Large intestine (tissue), 3 donors: ENCODE measurements at regions not wholly inside any gene's neighbourhood (a gene's known extent, or its start where the extent isn't known, plus 50 kb on each side); places are given as distances from the start of the nearest gene placed in this dataset.

ENCODE experiments used
- DNase-seq, 2 donors: peaks; one replicate each; pipeline versions ENCODE4 v3.0.0 to v3.0.0-alpha.2; 2013
- H3K27ac ChIP-seq: one replicate; pipeline ENCODE4 v1.5.1; 2013; ENCODE audit warnings: low read length
- H3K27me3 ChIP-seq: 2 replicates; pipeline ENCODE4 v1.6.1; 2013; ENCODE audit warnings: low read length; ENCODE audit not compliant: control insufficient read depth, insufficient read depth
- H3K36me3 ChIP-seq: 2 replicates; pipeline ENCODE4 v1.6.1; 2013; ENCODE audit warnings: low read length; ENCODE audit not compliant: control insufficient read depth, insufficient read depth
- H3K4me1 ChIP-seq: one replicate; pipeline ENCODE4 v1.6.1; 2013; ENCODE audit warnings: low read length; ENCODE audit not compliant: control insufficient read depth, insufficient read depth
- H3K4me3 ChIP-seq: one replicate; pipeline ENCODE4 v1.5.1; 2013; ENCODE audit warnings: low read length
- H3K9me3 ChIP-seq: one replicate; pipeline ENCODE4 v1.6.1; 2013; ENCODE audit warnings: mild to moderate bottlenecking, low read depth, low read length, moderate library complexity; ENCODE audit not compliant: control insufficient read depth
- WGBS: methylation state at CpG from one replicate; pipeline ENCODE4 v1.1.5; 2013; ENCODE audit warnings: low lambda C conversion rate; ENCODE audit not compliant: insufficient coverage; 5-methylcytosine and 5-hydroxymethylcytosine counted together

GRCh38 chr10:83397806-83398205 is 741.5 kb upstream of the GHITM start:
- H3K4me1 ChIP-seq = no peaks in the 10 kb centered on the region
- WGBS = 100% methylated on average over 1 of the region's 1 CpG

GRCh38 chr10:83410570-83410969 is 728.7 kb upstream of the GHITM start:
- Histone ChIP-seq H3K4me3 (no peak overlapping the region), H3K4me1 (no peaks in the 10 kb centered on the region), H3K27ac (no peak overlapping the region), H3K36me3 (no peaks in the 10 kb centered on the region), H3K9me3 (no peaks in the 10 kb centered on the region), H3K27me3 (no peaks in the 10 kb centered on the region)
- no peak for DNase-seq
- WGBS = 75% methylated on average over 2 of the region's 2 CpGs

More at GRCh38 chr10:83397806-83398205, 741.5 kb upstream of the GHITM start:
- no peaks in the 10 kb centered on the region for H3K9me3 ChIP-seq
- DNase-seq = no peak
- no peaks in the 10 kb centered on the region for H3K36me3 ChIP-seq
- no peak overlapping the region for H3K4me3 ChIP-seq
- no peaks in the 10 kb centered on the region for H3K27me3 ChIP-seq
- no peak overlapping the region for H3K27ac ChIP-seq

GRCh38 chr10:83425306-83425705 is 714.0 kb upstream of the GHITM start:
- Histone ChIP-seq H3K4me1 (no peaks in the 10 kb centered on the region), H3K27me3 (no peaks in the 10 kb centered on the region), H3K36me3 (no peaks in the 10 kb centered on the region), H3K27ac (no peak overlapping the region), H3K4me3 (no peak overlapping the region), H3K9me3 (no peaks in the 10 kb centered on the region)
- WGBS = no CpG with 5 or more reads among the region's 2 CpGs
- no peak for DNase-seq

- H3K9me3 ChIP-seq = no peaks in the 10 kb centered on the region
- no peak overlapping the region for H3K4me3 ChIP-seq
- H3K4me1 ChIP-seq = no peaks in the 10 kb centered on the region
- H3K27ac ChIP-seq = no peak overlapping the region
- WGBS = no CpG with 5 or more reads among the region's 4 CpGs
- DNase-seq = no peak
- H3K27me3 ChIP-seq = no peaks in the 10 kb centered on the region
- H3K36me3 ChIP-seq = no peaks in the 10 kb centered on the region
Observed at GRCh38 chr10:83427101-83427500, 712.2 kb upstream of the GHITM start.

- Histone ChIP-seq H3K36me3 (no peaks in the 10 kb centered on the region), H3K4me3 (no peak overlapping the region), H3K27ac (no peak overlapping the region), H3K4me1 (no peaks in the 10 kb centered on the region), H3K27me3 (no peaks in the 10 kb centered on the region), H3K9me3 (no peaks in the 10 kb centered on the region)
- DNase-seq = no peak
- WGBS = 80% methylated on average over 1 of the region's 8 CpGs
Observed at GRCh38 chr10:83432261-83433045, 706.9 kb upstream of the GHITM start.

GRCh38 chr10:83433705-83434104 is 705.6 kb upstream of the GHITM start:
- H3K36me3 ChIP-seq = no peaks in the 10 kb centered on the region
- WGBS = 40% methylated on average over 1 of the region's 4 CpGs
- no peaks in the 10 kb centered on the region for H3K4me1 ChIP-seq
- H3K27me3 ChIP-seq = no peaks in the 10 kb centered on the region
- no peak overlapping the region for H3K4me3 ChIP-seq
- H3K9me3 ChIP-seq = no peaks in the 10 kb centered on the region
- no peak for DNase-seq
- H3K27ac ChIP-seq = no peak overlapping the region

- H3K27ac ChIP-seq = no peak overlapping the region
- H3K36me3 ChIP-seq = no peaks in the 10 kb centered on the region
- no peak for DNase-seq
- no CpG with 5 or more reads among the region's 1 CpG for WGBS
- no peaks in the 10 kb centered on the region for H3K4me1 ChIP-seq
- no peaks in the 10 kb centered on the region for H3K27me3 ChIP-seq
- no peak overlapping the region for H3K4me3 ChIP-seq
- no peaks in the 10 kb centered on the region for H3K9me3 ChIP-seq
Observed at GRCh38 chr10:83448013-83448412, 691.3 kb upstream of the GHITM start.

- H3K27me3 ChIP-seq = no peaks in the 10 kb centered on the region
- H3K4me1 ChIP-seq = no peaks in the 10 kb centered on the region
- no peak for DNase-seq
- H3K4me3 ChIP-seq = no peak overlapping the region
- H3K36me3 ChIP-seq = no peaks in the 10 kb centered on the region
- no peaks in the 10 kb centered on the region for H3K9me3 ChIP-seq
- no peak overlapping the region for H3K27ac ChIP-seq
- WGBS = no CpG with 5 or more reads among the region's 13 CpGs
Observed at GRCh38 chr10:83458611-83459010, 680.7 kb upstream of the GHITM start.

- Histone ChIP-seq H3K4me1 (no peaks in the 10 kb centered on the region), H3K4me3 (no peak overlapping the region), H3K9me3 (no peaks in the 10 kb centered on the region), H3K27ac (no peak overlapping the region), H3K36me3 (no peaks in the 10 kb centered on the region), H3K27me3 (no peaks in the 10 kb centered on the region)
- DNase-seq = no peak
- WGBS = no CpG with 5 or more reads among the region's 7 CpGs
Observed at GRCh38 chr10:83459124-83459523, 680.2 kb upstream of the GHITM start.

GRCh38 chr10:83469728-83470331 is 669.5 kb upstream of the GHITM start:
- Histone ChIP-seq H3K4me3 (no peak overlapping the region), H3K36me3 (no peaks in the 10 kb centered on the region), H3K4me1 (no peaks in the 10 kb centered on the region), H3K27me3 (no peaks in the 10 kb centered on the region), H3K9me3 (no peaks in the 10 kb centered on the region), H3K27ac (no peak overlapping the region)
- no peak for DNase-seq
- WGBS = 83% methylated on average over 2 of the region's 2 CpGs

GRCh38 chr10:83476211-83476610 is 663.1 kb upstream of the GHITM start:
- Histone ChIP-seq H3K4me3 (no peak overlapping the region), H3K27me3 (no peaks in the 10 kb centered on the region), H3K9me3 (no peaks in the 10 kb centered on the region), H3K27ac (no peak overlapping the region), H3K4me1 (no peaks in the 10 kb centered on the region), H3K36me3 (no peaks in the 10 kb centered on the region)
- WGBS = no CpG with 5 or more reads among the region's 6 CpGs
- DNase-seq = no peak
